WTC11 (cell line): ENCODE measurements at regions not wholly inside any gene's neighbourhood (a gene's known extent, or its start where the extent isn't known, plus 50 kb on each side); places are given as distances from the start of the nearest gene placed in this dataset.

ENCODE experiments used
- ATAC-seq: fragments of 200-7000 bp; cut with Tn5 transposase; 2 replicates; pipeline ENCODE4 v1.10.0; 2021; ENCODE audit warnings: mild to moderate bottlenecking, moderate library complexity
- CTCF ChIA-PET: fragments of 300-600 bp; sonication (Branson Sonifier 250); formaldehyde crosslinking; loops from one replicate; lab custom pipeline; 2021; ENCODE audit warnings: antibody characterized with exemption; lab: Charles Lee
- POLR2A ChIA-PET: fragments of 350-600 bp; sonication (Branson Sonifier 250); formaldehyde crosslinking; loops from one replicate; lab custom pipeline; 2021; ENCODE audit warnings: antibody characterized with exemption; lab: Charles Lee
- DNase-seq: peaks from one replicate; pipeline ENCODE4 v3.0.0; 2021; ENCODE audit warnings: low spot score
- H3K27ac Mint-ChIP-seq: 2 replicates; pipeline ENCODE4 v1.8.0; 2021; ENCODE audit warnings: mixed read lengths
- H3K27me3 Mint-ChIP-seq: 2 replicates; pipeline ENCODE4 v1.8.0; 2021; ENCODE audit warnings: low read depth, mild to moderate bottlenecking, moderate library complexity, mixed read lengths
- H3K36me3 Mint-ChIP-seq: 2 replicates; pipeline ENCODE4 v1.8.0; 2021; ENCODE audit warnings: mixed read lengths
- H3K4me1 Mint-ChIP-seq: 2 replicates; pipeline ENCODE4 v1.8.0; 2022; ENCODE audit warnings: mixed read lengths
- H3K4me3 Mint-ChIP-seq: 2 replicates; pipeline ENCODE4 v1.8.0; 2021; ENCODE audit warnings: mild to moderate bottlenecking, moderate library complexity, mixed read lengths
- H3K9me3 Mint-ChIP-seq: 2 replicates; pipeline ENCODE4 v1.8.0; 2021; ENCODE audit warnings: mixed read lengths
- ATF2 ChIP-seq: sonication (generic); formaldehyde crosslinking; IDR thresholded peaks from 2 replicates; pipeline ENCODE4 v1.8.1; 2022; ENCODE audit warnings: low read depth, missing genetic modification reagents, borderline replicate concordance
- EMX1 ChIP-seq: fragments of 250-450 bp; sonication (Bioruptor Pico); IDR thresholded peaks from 2 replicates; pipeline ENCODE4 v1.8.0; 2021; ENCODE audit warnings: mild to moderate bottlenecking
- FOXP4 ChIP-seq: sonication (generic); formaldehyde crosslinking; IDR thresholded peaks from 2 replicates; pipeline ENCODE4 v1.8.0; 2022; ENCODE audit warnings: mild to moderate bottlenecking, missing genetic modification reagents
- GTF2I ChIP-seq: fragments of 250-450 bp; sonication (Bioruptor Pico); conservative IDR thresholded peaks from 2 replicates; pipeline ENCODE4 v1.4.0; 2021; ENCODE audit warnings: mild to moderate bottlenecking
- JAZF1 ChIP-seq: fragments of 250-450 bp; sonication (Bioruptor Pico); IDR thresholded peaks from 2 replicates; pipeline ENCODE4 v1.9.0; 2021; ENCODE audit warnings: moderate library complexity, mild to moderate bottlenecking, inconsistent platforms
- NR3C1 ChIP-seq: sonication (generic); formaldehyde crosslinking; conservative IDR thresholded peaks from 2 replicates; pipeline ENCODE4 v1.8.1; 2023; ENCODE audit warnings: low read depth, mild to moderate bottlenecking, missing genetic modification reagents
- SP1 ChIP-seq: sonication (generic); formaldehyde crosslinking; conservative IDR thresholded peaks from 2 replicates; pipeline ENCODE4 v1.8.1; 2022; ENCODE audit warnings: missing genetic modification reagents
- USF2 ChIP-seq: sonication (generic); formaldehyde crosslinking; IDR thresholded peaks from 2 replicates; pipeline ENCODE4 v1.8.1; 2023; ENCODE audit warnings: mild to moderate bottlenecking, missing genetic modification reagents, moderate library complexity
- ZNF423 ChIP-seq: fragments of 250-450 bp; sonication (Bioruptor Pico); IDR thresholded peaks from 2 replicates; pipeline ENCODE4 v2.1.2; 2022; ENCODE audit warnings: mild to moderate bottlenecking, moderate library complexity
- ZNF425 ChIP-seq: fragments of 250-450 bp; sonication (Bioruptor Pico); conservative IDR thresholded peaks from 2 replicates; pipeline ENCODE4 v1.9.0; 2021; ENCODE audit warnings: mild to moderate bottlenecking
- ZSCAN18 ChIP-seq: fragments of 250-450 bp; sonication (Bioruptor Pico); IDR thresholded peaks from 2 replicates; pipeline ENCODE4 v2.1.2; 2022; ENCODE audit warnings: mild to moderate bottlenecking, moderate library complexity

- TF ChIP-seq ATF2 (CRISPR knock-in tag) (no peak), SP1 (no peak), GTF2I (CRISPR knock-in tag) (no peak)
These were observed 241.1 kb upstream of the TOPAZ1 start (continued) for GRCh38 chr3:44000586-44000985.

GRCh38 chr3:44001072-44001471, 240.6 kb upstream of the TOPAZ1 start:
- H3K27ac Mint-ChIP-seq: no peak overlapping the region
- no peak for ATAC-seq

More at GRCh38 chr3:44001072-44001471, 240.6 kb upstream of the TOPAZ1 start:
- H3K4me3 Mint-ChIP-seq: no peak overlapping the region
- ChIA-PET POLR2A (no interaction called here), CTCF (no interaction called here)
- DNase-seq: no peak
- TF ChIP-seq FOXP4 (CRISPR knock-in tag): no peak
- no peak for TF ChIP-seq NR3C1 (CRISPR knock-in tag)
- TF ChIP-seq EMX1 (CRISPR knock-in tag): no peak
- TF ChIP-seq JAZF1: no peak
- TF ChIP-seq ZSCAN18: no peak
- no peak for TF ChIP-seq ZNF425 (CRISPR knock-in tag)
- TF ChIP-seq ZNF423: no peak
- no peak for TF ChIP-seq USF2 (CRISPR knock-in tag)
- H3K27me3 Mint-ChIP-seq: peaks cover 52% of the 10 kb centered on the region
- H3K4me1 Mint-ChIP-seq: peaks cover 38% of the 10 kb centered on the region
- no peaks in the 10 kb centered on the region for H3K9me3 Mint-ChIP-seq
- no peaks in the 10 kb centered on the region; the same call in 1 of the 2 replicates for H3K36me3 Mint-ChIP-seq
